Iris pigment epithelial cell (primary cell): ENCODE measurements at regions not wholly inside any gene's neighbourhood (a gene's known extent, or its start where the extent isn't known, plus 50 kb on each side); places are given as distances from the start of the nearest gene placed in this dataset.
A peak's percentile ranks its signal among the peaks of the same experiment; 100 is the strongest.

Experiments used
- DNase-seq: peaks from one replicate; pipeline ENCODE4 v3.0.0-alpha.2; 2011; ENCODE audit warnings: low read depth

GRCh38 chr15:58324533-58324932 is 107.3 kb upstream of the LIPC start:
- DNase-seq: no peak

- DNase-seq: no peak
Observed at GRCh38 chr15:58327958-58328357, 103.8 kb upstream of the LIPC start.

DNA sequence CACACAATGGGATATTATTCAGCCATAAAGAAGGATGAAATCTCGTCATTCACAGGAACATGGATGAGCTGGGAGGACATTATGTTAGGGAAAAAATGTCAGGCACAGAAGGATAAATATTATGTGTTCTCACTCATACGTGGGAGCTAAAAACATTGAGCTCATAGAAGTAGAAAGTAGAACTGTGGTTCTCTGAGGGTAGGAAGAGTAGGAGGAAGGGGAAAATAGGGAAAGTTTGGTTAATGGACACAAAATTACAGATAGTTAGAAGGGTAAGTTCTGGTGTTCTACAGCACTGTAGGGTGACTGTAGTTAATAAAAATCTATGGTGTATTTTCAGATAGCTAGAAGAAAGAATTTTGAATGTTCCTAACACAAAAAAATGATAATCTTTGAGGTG is 102.6 kb upstream of the LIPC start:
- DNase-seq: no peak

GRCh38 chr15:58329781-58330671 is 101.8 kb upstream of the LIPC start:
- no peak for DNase-seq

DNA sequence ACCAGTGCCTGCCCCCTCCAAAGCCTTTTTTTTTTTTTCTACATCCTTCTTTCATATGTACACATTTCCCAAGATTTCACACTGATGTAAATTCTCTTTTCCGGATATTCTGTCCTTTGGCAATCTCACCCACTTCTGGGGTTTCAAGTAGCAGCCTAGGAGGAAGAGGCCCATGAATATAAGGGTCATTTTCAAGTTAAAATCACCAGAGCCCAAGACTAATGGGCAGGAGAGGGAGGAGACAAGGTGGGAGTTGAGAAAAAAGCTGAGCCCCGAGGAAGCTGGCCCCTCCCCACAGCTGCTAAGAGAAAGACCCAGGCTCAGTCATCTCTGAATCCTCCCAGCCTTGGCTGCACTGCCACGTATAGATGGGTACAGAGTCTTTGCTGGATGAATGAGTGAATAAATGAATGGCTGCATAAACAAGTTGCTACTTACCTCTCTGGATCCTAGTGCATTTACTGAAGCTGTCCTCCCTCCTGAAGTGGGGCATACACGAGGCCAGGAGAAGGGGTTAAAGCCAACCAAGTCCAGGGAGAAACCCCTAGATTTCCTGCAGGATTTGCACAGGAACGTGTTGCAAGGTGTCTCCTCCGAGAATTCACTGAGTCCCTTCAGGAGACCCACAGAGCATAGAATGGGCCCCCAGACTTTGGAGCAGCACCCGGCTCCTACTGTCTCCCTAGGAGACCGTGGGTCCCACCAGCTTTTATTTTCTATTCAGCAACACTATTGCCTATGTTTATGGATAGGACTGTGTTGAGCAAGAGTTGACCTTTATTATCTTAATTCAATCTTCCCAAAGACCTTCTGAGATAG is 100.8 kb upstream of the LIPC start:
- no peak for DNase-seq

GRCh38 chr15:58331560-58331912 is 100.3 kb upstream of the LIPC start:
- DNase-seq: no peak

GRCh38 chr15:58331913-58332675 is 99.7 kb upstream of the LIPC start:
- peak; percentile 100 for DNase-seq

DNA sequence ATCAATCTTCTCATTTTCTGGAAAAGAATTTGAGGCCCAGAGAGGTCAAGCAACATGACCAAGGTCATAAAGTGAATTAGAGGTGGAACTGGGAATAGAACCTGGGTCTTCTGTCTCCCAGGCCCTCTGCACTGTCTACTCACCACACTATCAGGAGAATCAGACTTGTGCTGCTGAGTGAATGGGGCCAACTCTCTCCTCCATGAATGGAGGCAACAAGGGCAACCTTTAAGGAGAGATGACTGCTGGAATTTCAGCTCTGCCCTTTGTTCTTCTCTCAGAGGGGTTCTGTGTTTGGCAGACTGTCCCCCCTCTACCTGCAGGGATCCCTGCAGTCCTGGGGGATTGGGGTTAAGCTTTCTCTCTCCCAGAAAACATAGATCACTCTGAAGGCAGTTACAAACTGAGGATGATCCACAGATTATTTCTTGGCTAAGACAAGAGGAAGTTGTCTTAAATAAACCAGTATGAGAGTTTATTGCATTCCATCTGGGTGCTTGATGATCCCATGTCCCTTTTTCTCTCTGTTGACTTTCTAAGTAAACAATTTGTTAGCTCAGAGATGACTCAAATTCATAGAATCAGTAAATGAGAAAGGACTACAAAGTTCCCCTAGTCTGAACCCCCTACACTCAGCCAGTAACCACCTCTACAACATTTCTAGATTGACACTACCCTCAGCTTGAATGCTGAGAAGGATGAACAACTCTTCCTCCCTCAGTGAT is 99.0 kb upstream of the LIPC start:
- peak; percentile 86 for DNase-seq

GRCh38 chr15:58334803-58335202 is 97.0 kb upstream of the LIPC start:
- DNase-seq: no peak

- no peak for DNase-seq
Observed at GRCh38 chr15:58336161-58336560, 95.6 kb upstream of the LIPC start.

DNA sequence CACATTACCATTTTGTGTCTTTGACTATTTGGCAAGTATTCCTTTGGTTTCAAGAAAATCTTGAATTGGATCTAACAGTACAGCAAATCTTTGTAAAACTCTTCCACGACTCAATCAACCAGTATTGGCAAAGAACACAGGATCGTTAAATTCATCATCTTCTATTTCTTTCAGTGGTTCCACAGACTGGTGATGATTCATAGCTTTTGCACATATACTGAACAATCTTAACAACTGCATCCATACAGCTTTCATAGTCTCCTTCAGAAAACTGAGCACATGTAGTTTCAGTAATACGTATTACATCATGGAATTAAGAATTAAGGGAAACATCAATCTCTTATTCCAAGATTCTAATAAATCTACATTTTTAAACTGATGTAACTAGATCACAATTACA is 91.6 kb upstream of the LIPC start:
- peak; percentile 36 for DNase-seq

DNA sequence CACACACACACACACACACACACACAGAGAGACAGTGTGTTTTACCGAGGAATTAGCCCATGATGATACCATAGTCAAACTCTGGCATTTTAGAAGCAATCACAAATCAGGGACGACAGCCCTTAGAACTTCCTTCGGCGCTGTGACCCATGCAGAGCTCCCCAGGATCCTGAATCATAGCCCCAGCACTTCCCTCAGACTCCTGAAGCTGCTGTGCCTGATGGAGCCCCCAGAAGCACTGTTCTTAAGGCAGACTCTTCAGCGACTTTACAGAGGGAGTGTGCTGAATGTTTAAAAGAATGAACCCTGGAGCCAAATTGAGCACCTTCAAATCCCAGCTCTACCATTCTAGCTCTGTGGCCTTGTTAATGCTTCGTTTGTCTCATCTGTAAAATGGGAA is 89.3 kb upstream of the LIPC start:
- DNase-seq: no peak

DNA sequence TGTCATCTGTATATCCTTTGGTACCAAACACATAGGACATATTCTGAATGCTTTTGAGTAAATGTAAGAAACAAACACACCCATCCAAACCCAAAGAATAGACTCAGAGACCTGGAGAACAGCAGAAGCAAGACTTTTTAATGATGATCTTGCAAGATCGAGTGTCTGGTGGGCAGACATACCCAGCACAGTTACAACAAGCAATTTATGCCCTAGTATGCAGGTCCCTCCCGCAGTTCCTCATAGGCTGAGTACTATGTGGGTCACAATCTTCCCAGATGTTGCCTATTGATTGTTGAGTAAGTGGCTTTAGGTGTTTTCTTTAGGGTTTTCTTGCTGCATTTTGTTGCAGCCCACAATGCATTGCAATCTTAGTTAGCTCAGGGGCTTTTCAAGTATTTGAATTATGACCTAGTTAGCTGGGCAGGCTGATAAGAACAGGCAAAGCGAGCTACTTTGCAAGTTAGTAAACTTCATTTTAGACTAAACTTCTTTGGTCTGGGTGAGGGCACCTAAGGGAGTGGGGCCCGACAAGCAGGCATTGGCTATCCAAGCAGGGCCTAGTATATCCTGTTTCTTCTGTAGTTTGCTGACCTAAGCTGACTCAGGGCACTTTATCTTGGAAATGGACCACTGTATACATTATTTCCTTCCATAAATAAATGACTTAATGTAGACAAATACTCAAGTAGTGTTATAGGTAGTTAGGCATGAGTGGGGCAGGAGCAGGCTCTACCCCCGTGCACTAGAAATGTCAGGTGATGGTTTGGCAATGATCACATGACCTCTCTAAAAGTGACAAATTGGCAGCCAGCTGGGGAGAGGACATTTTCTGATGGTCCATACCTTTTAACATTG is 87.3 kb upstream of the LIPC start:
- no peak for DNase-seq

DNA sequence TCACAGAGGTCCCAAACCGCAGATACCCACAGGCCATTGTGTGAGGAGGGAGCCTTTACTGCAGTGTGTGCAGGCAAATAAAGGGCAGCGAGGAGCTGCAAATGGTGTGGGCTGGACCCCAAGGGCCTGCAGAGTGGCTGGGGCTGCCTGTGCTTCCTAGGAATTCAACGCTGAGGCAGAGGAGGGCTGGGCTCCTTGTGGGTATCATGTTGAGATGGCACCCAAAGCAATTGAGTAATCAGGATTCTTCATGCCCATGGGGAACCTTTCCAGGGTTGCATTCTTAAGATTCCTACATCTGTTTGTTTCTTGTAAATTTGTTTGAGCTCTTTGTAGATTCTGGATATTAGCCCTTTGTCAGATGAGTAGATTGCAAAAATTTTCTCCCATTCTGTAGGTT is 85.4 kb upstream of the LIPC start:
- peak; percentile 55 for DNase-seq

- DNase-seq: no peak
Observed at GRCh38 chr15:58348095-58348812, 83.5 kb upstream of the LIPC start.

DNA sequence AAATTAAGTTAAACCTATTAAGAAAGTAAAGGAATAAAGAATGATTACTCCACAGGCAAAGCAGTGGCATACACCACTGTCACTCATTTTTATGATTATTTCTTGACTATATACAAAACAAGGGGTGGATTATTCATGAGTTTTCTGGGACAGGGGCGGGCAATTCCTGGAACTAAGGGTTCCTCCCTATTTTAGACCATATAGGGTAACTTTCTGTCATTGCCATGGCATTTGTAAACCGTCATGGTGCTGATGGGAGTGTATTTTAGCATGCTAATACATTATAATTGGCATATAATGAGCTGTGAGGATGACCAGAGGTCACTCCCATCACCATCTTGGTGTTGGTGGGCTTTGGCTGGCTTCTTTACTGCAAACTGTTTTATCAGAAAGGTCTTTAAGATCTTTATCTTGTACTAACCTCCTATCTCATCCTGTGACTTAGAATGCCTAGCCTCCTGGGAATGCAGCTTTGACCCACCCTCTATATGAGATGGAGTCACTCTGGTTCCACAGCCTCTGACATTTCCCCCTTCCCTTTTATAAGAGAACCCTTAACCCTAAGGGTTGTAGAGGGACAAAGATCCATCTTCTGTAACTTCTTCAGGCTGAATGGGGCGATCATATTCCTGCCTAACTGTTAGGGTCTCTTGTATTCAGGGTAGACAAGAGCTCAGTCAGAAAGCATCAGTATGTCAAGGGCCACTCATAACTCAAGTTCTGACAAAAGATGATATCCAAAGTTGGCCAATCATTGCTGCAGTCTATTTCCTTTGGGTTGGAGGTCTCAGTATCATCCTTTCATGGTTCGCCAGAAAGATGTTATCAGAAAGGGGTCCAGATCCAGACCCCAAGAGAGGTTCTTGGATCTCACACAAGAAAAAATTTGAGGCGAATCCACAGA is 79.5 kb upstream of the LIPC start:
- no peak for DNase-seq

- DNase-seq: no peak
Observed at GRCh38 chr15:58355382-58355971, 76.3 kb upstream of the LIPC start.

DNA sequence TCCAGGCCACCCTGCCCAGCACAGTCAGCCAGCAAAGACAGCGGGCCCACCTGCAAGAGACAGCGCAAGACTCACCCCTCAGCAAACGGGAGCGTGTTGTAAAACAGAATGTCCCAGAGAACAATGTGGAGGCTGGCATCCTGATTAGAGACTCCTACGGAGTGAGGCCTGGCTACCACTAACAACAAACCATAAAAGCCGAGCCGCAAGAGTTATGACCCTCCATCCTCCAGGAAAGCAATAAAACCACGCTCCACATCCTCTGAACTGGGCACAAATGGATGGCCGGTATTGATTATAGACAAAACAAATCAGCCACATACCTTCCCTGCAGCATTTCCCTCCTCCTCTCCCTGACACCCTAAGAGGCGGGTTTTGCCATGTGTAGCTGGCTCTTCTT is 75.8 kb upstream of the LIPC start:
- DNase-seq: no peak
